GM12878 (cell line): ENCODE measurements at regions not wholly inside any gene's neighbourhood (a gene's known extent, or its start where the extent isn't known, plus 50 kb on each side); places are given as distances from the start of the nearest gene placed in this dataset.

Experiments used
- EZH2 ChIP-seq: IDR thresholded peaks from 2 replicates; pipeline ENCODE4 v1.6.1; 2012; ENCODE audit warnings: low read depth, mild to moderate bottlenecking, control low read depth, inconsistent platforms, low read length, borderline replicate concordance; ENCODE audit not compliant: control insufficient read depth
- SMAD1 ChIP-seq: fragments of 450-650 bp; IDR thresholded peaks from 2 replicates; pipeline ENCODE4 v1.6.1; 2018; ENCODE audit warnings: mild to moderate bottlenecking, low read depth; ENCODE audit not compliant: partially characterized antibody
- STAT1 ChIP-seq: fragments of 450-650 bp; conservative IDR thresholded peaks from 2 replicates; pipeline ENCODE4 v1.6.1; 2014; ENCODE audit warnings: antibody characterized with exemption, mild to moderate bottlenecking
- ZNF24 ChIP-seq: fragments of 450-650 bp; IDR thresholded peaks from 2 replicates; pipeline ENCODE4 v1.6.1; 2017; ENCODE audit warnings: antibody characterized with exemption, mild to moderate bottlenecking
- ZNF622 ChIP-seq: fragments of 450-650 bp; IDR thresholded peaks from 2 replicates; pipeline ENCODE4 v1.6.1; 2017; ENCODE audit warnings: mild to moderate bottlenecking, inconsistent platforms
- TF ChIP-seq, protein P1 (sequence below): fragments of 450-650 bp; formaldehyde crosslinking; IDR thresholded peaks from 2 replicates; pipeline ENCODE4 v1.4.0; 2020; ENCODE audit warnings: mild to moderate bottlenecking, moderate library complexity
- TF ChIP-seq, protein P2 (sequence below): fragments of 450-650 bp; IDR thresholded peaks from 2 replicates; pipeline ENCODE4 v1.6.1; 2017; ENCODE audit warnings: mild to moderate bottlenecking, moderate library complexity

DNA sequence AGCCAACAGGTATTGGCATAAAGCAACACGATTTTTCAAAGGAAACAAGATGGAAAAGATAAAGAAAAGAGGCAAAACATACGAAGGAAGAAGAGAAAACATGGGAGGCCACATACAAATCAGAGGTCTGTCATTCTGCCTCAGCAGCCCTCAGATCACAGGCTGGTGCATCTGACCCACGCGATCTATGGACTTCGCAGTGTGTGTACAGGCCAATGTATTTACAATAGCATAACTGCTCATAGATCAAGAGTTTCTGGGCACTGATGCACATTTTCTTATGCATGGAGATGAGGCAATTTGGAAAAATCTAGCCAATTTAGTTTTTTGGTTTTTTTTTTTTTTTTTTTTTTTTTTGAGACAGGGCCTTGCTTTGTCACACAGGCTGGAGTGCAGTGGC lies 245.4 kb downstream of the DUSP6 start (continued):
- TF ChIP-seq, protein P1, sequence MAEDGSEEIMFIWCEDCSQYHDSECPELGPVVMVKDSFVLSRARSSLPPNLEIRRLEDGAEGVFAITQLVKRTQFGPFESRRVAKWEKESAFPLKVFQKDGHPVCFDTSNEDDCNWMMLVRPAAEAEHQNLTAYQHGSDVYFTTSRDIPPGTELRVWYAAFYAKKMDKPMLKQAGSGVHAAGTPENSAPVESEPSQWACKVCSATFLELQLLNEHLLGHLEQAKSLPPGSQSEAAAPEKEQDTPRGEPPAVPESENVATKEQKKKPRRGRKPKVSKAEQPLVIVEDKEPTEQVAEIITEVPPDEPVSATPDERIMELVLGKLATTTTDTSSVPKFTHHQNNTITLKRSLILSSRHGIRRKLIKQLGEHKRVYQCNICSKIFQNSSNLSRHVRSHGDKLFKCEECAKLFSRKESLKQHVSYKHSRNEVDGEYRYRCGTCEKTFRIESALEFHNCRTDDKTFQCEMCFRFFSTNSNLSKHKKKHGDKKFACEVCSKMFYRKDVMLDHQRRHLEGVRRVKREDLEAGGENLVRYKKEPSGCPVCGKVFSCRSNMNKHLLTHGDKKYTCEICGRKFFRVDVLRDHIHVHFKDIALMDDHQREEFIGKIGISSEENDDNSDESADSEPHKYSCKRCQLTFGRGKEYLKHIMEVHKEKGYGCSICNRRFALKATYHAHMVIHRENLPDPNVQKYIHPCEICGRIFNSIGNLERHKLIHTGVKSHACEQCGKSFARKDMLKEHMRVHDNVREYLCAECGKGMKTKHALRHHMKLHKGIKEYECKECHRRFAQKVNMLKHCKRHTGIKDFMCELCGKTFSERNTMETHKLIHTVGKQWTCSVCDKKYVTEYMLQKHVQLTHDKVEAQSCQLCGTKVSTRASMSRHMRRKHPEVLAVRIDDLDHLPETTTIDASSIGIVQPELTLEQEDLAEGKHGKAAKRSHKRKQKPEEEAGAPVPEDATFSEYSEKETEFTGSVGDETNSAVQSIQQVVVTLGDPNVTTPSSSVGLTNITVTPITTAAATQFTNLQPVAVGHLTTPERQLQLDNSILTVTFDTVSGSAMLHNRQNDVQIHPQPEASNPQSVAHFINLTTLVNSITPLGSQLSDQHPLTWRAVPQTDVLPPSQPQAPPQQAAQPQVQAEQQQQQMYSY = no peak
- TF ChIP-seq SMAD1 (no peak), STAT1 (no peak), EZH2 (no peak), ZNF24 (no peak), ZNF622 (no peak)
- TF ChIP-seq, protein P2, sequence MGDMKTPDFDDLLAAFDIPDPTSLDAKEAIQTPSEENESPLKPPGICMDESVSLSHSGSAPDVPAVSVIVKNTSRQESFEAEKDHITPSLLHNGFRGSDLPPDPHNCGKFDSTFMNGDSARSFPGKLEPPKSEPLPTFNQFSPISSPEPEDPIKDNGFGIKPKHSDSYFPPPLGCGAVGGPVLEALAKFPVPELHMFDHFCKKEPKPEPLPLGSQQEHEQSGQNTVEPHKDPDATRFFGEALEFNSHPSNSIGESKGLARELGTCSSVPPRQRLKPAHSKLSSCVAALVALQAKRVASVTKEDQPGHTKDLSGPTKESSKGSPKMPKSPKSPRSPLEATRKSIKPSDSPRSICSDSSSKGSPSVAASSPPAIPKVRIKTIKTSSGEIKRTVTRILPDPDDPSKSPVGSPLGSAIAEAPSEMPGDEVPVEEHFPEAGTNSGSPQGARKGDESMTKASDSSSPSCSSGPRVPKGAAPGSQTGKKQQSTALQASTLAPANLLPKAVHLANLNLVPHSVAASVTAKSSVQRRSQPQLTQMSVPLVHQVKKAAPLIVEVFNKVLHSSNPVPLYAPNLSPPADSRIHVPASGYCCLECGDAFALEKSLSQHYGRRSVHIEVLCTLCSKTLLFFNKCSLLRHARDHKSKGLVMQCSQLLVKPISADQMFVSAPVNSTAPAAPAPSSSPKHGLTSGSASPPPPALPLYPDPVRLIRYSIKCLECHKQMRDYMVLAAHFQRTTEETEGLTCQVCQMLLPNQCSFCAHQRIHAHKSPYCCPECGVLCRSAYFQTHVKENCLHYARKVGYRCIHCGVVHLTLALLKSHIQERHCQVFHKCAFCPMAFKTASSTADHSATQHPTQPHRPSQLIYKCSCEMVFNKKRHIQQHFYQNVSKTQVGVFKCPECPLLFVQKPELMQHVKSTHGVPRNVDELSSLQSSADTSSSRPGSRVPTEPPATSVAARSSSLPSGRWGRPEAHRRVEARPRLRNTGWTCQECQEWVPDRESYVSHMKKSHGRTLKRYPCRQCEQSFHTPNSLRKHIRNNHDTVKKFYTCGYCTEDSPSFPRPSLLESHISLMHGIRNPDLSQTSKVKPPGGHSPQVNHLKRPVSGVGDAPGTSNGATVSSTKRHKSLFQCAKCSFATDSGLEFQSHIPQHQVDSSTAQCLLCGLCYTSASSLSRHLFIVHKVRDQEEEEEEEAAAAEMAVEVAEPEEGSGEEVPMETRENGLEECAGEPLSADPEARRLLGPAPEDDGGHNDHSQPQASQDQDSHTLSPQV = no peak
